HCT116 (cell line): ENCODE measurements at regions not wholly inside any gene's neighbourhood (a gene's known extent, or its start where the extent isn't known, plus 50 kb on each side); places are given as distances from the start of the nearest gene placed in this dataset.

Experiments
- CBX3 ChIP-seq: IDR thresholded peaks from 2 replicates; pipeline ENCODE4 v1.6.1; 2012; ENCODE audit warnings: low read depth
- CTCF ChIP-seq, 3 experiments: fragments of 200-600 bp in 1 of 3; sonication (generic) in 1 of 3; IDR thresholded peaks in 2 of 3; conservative IDR thresholded peaks in 1 of 3; 2 replicates each; pipeline ENCODE4 v1.5.1; 2012 to 2017; ENCODE audit warnings: low read depth in 2 of 3, low read length in 2 of 3, antibody characterized with exemption in 1 of 3, borderline replicate concordance in 1 of 3, control low read depth in 1 of 3, mild to moderate bottlenecking in 1 of 3, mixed read lengths in 1 of 3, mixed run types in 1 of 3, moderate library complexity in 1 of 3; ENCODE audit not compliant: insufficient read depth in 1 of 3
- EZH2 ChIP-seq: fragments of 200-600 bp; sonication (generic); IDR thresholded peaks from 2 replicates; pipeline ENCODE4 v1.6.1; 2017; ENCODE audit warnings: antibody characterized with exemption, mixed run types
- EZH2phosphoT487 ChIP-seq: fragments of 200-600 bp; IDR thresholded peaks from 2 replicates; pipeline ENCODE4 v1.6.1; 2018; ENCODE audit warnings: antibody characterized with exemption, borderline replicate concordance
- JUND ChIP-seq: IDR thresholded peaks from 2 replicates; pipeline ENCODE4 v1.6.1; 2012
- POLR2A ChIP-seq: IDR thresholded peaks from 2 replicates; pipeline ENCODE4 v1.7.0; 2011; ENCODE audit warnings: borderline replicate concordance; ENCODE audit not compliant: insufficient read depth, insufficient read length; ENCODE audit errors: extremely low read depth
- POLR2AphosphoS5 ChIP-seq: IDR thresholded peaks from 2 replicates; pipeline ENCODE4 v1.6.1; 2011; ENCODE audit warnings: mild to moderate bottlenecking, low read depth, low read length, moderate library complexity
- REST ChIP-seq: IDR thresholded peaks from 2 replicates; pipeline ENCODE4 v1.6.1; 2012; ENCODE audit warnings: low read depth
- SIN3A ChIP-seq: IDR thresholded peaks from 2 replicates; pipeline ENCODE4 v1.6.1; 2012; ENCODE audit warnings: low read depth
- SRF ChIP-seq: IDR thresholded peaks from 2 replicates; pipeline ENCODE4 v1.6.1; 2012; ENCODE audit warnings: low read depth
- YY1 ChIP-seq: IDR thresholded peaks from 2 replicates; pipeline ENCODE4 v1.6.1; 2011; ENCODE audit warnings: low read length, low read depth, moderate library complexity, mild to moderate bottlenecking; ENCODE audit not compliant: insufficient replicate concordance; ENCODE audit errors: extremely low read depth
- ZNF274 ChIP-seq: fragments of 200-500 bp; sonication (Bioruptor generic); IDR thresholded peaks from 2 replicates; pipeline ENCODE4 v1.6.1; 2014; ENCODE audit warnings: mild to moderate bottlenecking, low read depth, low read length, inconsistent platforms

DNA sequence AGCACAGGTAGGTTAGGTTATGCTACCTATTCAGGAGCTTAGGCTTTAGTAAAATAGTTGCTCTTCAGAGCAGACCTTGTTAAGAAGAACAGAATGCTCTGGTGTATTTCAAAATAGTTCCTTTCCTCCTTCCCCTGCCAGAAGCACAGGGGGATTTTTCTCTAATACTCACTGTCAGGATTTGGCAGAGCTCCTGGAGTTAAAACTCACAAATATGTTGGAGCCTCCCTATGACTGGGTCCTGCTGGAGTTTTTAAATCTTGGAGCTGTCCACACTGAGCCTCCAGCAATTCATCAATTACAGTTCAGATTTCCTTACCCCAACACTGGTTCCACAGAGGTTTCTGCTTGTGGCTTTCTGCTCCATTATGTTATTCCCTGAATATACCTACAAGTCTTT is 1233.8 kb upstream of the WWC1 start:
- TF ChIP-seq SRF (no peak), POLR2A (no peak), CTCF (IDR thresholded peaks at IDR 0.05 in 2 of 3, conservative IDR thresholded peaks at IDR 0.05 in 1 of 3; ENCODE audit: borderline replicate concordance in 1 of 3, insufficient read depth in 1 of 3, low read depth in 2 of 3, low read length in 2 of 3) (no peak), YY1 (no peak), EZH2phosphoT487 (no peak), ZNF274 (no peak), REST (no peak), JUND (no peak), SIN3A (no peak), POLR2AphosphoS5 (no peak), EZH2 (no peak), CBX3 (no peak)
